ENCODE measurements at regions not wholly inside any gene's neighbourhood (a gene's known extent, or its start where the extent isn't known, plus 50 kb on each side); places are given as distances from the start of the nearest gene placed in this dataset.

DNA sequence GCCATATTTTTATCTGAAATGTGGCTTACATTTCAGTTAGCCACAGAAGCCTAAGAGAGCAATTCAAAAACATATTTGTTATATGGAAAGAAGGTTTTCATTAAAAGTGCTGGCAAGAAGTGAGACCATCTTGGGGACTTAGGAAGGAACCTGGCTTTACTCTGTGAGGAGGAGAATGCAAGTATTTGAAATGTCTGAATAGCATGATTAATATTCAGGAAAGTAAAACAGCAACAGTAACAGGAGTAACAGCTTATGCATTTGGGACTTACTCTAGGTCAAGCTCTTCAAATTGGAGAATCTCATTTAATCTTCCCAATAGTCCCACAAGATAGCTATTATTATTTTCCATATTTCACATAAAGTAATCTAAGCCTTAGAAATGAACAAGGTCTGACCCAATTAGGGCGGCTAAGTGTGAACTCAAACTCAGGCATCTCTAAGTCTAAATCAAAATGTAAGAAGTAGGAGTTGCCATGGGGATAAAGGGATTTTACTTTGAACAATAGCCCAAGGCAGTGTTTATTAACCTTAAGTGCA lies 816.5 kb downstream of the BCKDHB start:
- TF ChIP-seq POLR2AphosphoS5 (IDR thresholded peaks at IDR 0.05; ENCODE audit: low read depth, low read length): no peak
- TF ChIP-seq POLR2A (IDR thresholded peaks at IDR 0.05; ENCODE audit: low read depth, low read length): no peak
- no peak for TF ChIP-seq POU2F2 (IDR thresholded peaks at IDR 0.05; ENCODE audit: low read depth, low read length)
- TF ChIP-seq TAF1 (IDR thresholded peaks at IDR 0.05; ENCODE audit: low read depth, low read length): no peak
- no peak for TF ChIP-seq SPI1 (IDR thresholded peaks at IDR 0.05; ENCODE audit: low read depth, low read length)

Data from GM12891 (cell line).